Neural cell (in vitro differentiated cells): ENCODE measurements at regions not wholly inside any gene's neighbourhood (a gene's known extent, or its start where the extent isn't known, plus 50 kb on each side); places are given as distances from the start of the nearest gene placed in this dataset.

Source experiments
- EP300 ChIP-seq: fragments of 450-650 bp; conservative IDR thresholded peaks from 2 replicates; pipeline ENCODE4 v1.6.1; 2014; ENCODE audit warnings: antibody characterized with exemption, mild to moderate bottlenecking, moderate library complexity; ENCODE audit not compliant: poor library complexity, severe bottlenecking
- POLR2AphosphoS5 ChIP-seq: IDR thresholded peaks from 2 replicates; pipeline ENCODE4 v1.6.1; 2012
- REST ChIP-seq: IDR thresholded peaks from 2 replicates; pipeline ENCODE4 v1.6.1; 2012; ENCODE audit warnings: borderline replicate concordance

DNA sequence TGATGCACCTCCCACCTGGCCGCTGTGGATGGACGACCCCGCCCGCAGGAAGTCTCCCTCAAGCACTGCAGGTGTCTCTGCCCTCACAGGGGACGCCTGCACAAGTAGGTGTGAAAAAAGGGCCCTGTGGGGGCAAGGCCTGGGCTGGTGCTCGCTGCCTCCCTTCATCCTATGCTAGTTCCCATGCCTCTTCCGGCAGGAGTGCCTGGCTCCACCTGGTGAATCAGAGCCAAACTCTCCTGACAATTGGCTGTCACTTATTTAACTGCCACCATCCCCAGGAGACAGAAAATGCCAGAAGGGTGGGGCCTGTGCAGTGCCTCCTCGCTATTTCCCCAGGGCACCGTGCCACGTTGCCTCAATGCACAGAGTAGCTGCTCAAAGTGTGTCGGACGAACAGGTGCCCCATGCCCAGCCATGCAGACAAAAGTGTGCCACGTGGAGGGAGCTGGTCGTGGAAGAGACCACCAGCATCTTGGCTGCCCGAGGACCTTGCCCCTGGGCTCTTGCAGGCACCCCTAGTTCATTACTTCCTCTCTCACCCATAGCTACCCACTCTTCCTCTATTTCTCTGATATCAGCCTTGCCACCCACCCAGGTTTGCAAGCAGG, 170.7 kb downstream of the SEC14L1 start:
- TF ChIP-seq REST (no peak), POLR2AphosphoS5 (no peak), EP300 (no peak)
